Stimulated activated CD8-positive, alpha-beta memory T cell treated with anti-CD3 and anti-CD28 coated beads, Interleukin-15, amount 100 ng/mL, for 48 hours (primary cell): ENCODE measurements at regions not wholly inside any gene's neighbourhood (a gene's known extent, or its start where the extent isn't known, plus 50 kb on each side); places are given as distances from the start of the nearest gene placed in this dataset.

ENCODE experiments used
- DNase-seq, 2 donors: peaks; one replicate each; pipeline ENCODE4 v3.0.0-alpha.2; 2020; ENCODE audit warnings: low read depth in 2 of 2

GRCh38 chr13:109595471-109595870, 190.9 kb downstream of the IRS2 start:
- no peak for DNase-seq

- DNase-seq: no peak
These were observed 193.2 kb downstream of the IRS2 start for GRCh38 chr13:109593230-109593629.

- no peak for DNase-seq
These were observed 193.6 kb downstream of the IRS2 start for GRCh38 chr13:109592770-109593169.

- DNase-seq: no peak
These were observed 198.7 kb downstream of the IRS2 start for GRCh38 chr13:109587689-109588088.

GRCh38 chr13:109586509-109587346, 199.7 kb downstream of the IRS2 start:
- DNase-seq: no peak

GRCh38 chr13:109584844-109585361, 201.5 kb downstream of the IRS2 start:
- DNase-seq: no peak

- DNase-seq: no peak
These were observed 209.1 kb downstream of the IRS2 start for GRCh38 chr13:109577191-109577700.

- DNase-seq: no peak
These were observed 210.0 kb downstream of the IRS2 start for GRCh38 chr13:109576331-109576813.

- DNase-seq: no peak
These were observed 210.6 kb downstream of the IRS2 start for GRCh38 chr13:109575821-109576220.

GRCh38 chr13:109572389-109572788, 214.0 kb downstream of the IRS2 start:
- no peak for DNase-seq

- peak; percentile 2 to 5 for DNase-seq
These were observed 216.2 kb downstream of the IRS2 start for GRCh38 chr13:109569958-109570711.

GRCh38 chr13:109568339-109568818, 218.0 kb downstream of the IRS2 start:
- DNase-seq: no peak

GRCh38 chr13:109567315-109567714, 219.1 kb downstream of the IRS2 start:
- no peak for DNase-seq

- no peak for DNase-seq
These were observed 220.5 kb downstream of the IRS2 start for GRCh38 chr13:109565877-109566276.

GRCh38 chr13:109548374-109548773, 238.0 kb downstream of the IRS2 start:
- no peak for DNase-seq

- no peak for DNase-seq
These were observed 238.4 kb downstream of the IRS2 start for GRCh38 chr13:109547942-109548341.

- no peak for DNase-seq
These were observed 240.5 kb downstream of the IRS2 start for GRCh38 chr13:109545931-109546330.

GRCh38 chr13:109541081-109541480, 245.3 kb downstream of the IRS2 start:
- DNase-seq: no peak

- no peak for DNase-seq
These were observed 248.8 kb downstream of the IRS2 start for GRCh38 chr13:109537584-109537983.

GRCh38 chr13:109533350-109533749, 253.0 kb downstream of the IRS2 start:
- DNase-seq: no peak

- no peak for DNase-seq
These were observed 256.4 kb downstream of the IRS2 start for GRCh38 chr13:109529964-109530363.

GRCh38 chr13:109521719-109522118, 264.7 kb downstream of the IRS2 start:
- no peak for DNase-seq
